ENCODE measurements at regions not wholly inside any gene's neighbourhood (a gene's known extent, or its start where the extent isn't known, plus 50 kb on each side); places are given as distances from the start of the nearest gene placed in this dataset.
A peak's percentile ranks its signal among the peaks of the same experiment; 100 is the strongest.

GRCh38 chr3:187520027-187520945, 149.9 kb downstream of the SST start:
- Mint-ChIP-seq H3K27me3 (ENCODE audit: low read depth) (no peaks in the 10 kb centered on the region), H3K36me3 (ENCODE audit: low read depth) (no peaks in the 10 kb centered on the region), H3K9me3 (ENCODE audit: low read depth) (peaks cover 2% of the 10 kb centered on the region), H3K4me3 (ENCODE audit: unreplicated experiment) (no peak overlapping the region), H3K4me1 (ENCODE audit: low read depth) (peaks cover 51% of the 10 kb centered on the region), H3K27ac (ENCODE audit: unreplicated experiment) (peak overlapping the region; percentile 74)
- no peak for TF ChIP-seq CTCF (IDR thresholded peaks at IDR 0.05)
- DNase-seq (ENCODE audit: low spot score) = no peak

GRCh38 chr3:187519428-187519890, 150.7 kb downstream of the SST start:
- Mint-ChIP-seq H3K27me3 (ENCODE audit: low read depth) (no peaks in the 10 kb centered on the region), H3K4me3 (ENCODE audit: unreplicated experiment) (no peak overlapping the region), H3K4me1 (ENCODE audit: low read depth) (peaks cover 54% of the 10 kb centered on the region), H3K9me3 (ENCODE audit: low read depth) (peaks cover 2% of the 10 kb centered on the region), H3K27ac (ENCODE audit: unreplicated experiment) (peak overlapping the region; percentile 74), H3K36me3 (ENCODE audit: low read depth) (peaks cover 2% of the 10 kb centered on the region)
- TF ChIP-seq CTCF (IDR thresholded peaks at IDR 0.05) = no peak
- DNase-seq (ENCODE audit: low spot score) = no peak

GRCh38 chr3:187518616-187519015, 150.4 kb downstream of the RTP4 start:
- Mint-ChIP-seq H3K4me3 (ENCODE audit: unreplicated experiment) (no peak overlapping the region), H3K36me3 (ENCODE audit: low read depth) (peaks cover 2% of the 10 kb centered on the region), H3K4me1 (ENCODE audit: low read depth) (peaks cover 55% of the 10 kb centered on the region), H3K27ac (ENCODE audit: unreplicated experiment) (peak overlapping the region; percentile 74), H3K27me3 (ENCODE audit: low read depth) (no peaks in the 10 kb centered on the region), H3K9me3 (ENCODE audit: low read depth) (peaks cover 2% of the 10 kb centered on the region)
- no peak for TF ChIP-seq CTCF (IDR thresholded peaks at IDR 0.05)
- DNase-seq (ENCODE audit: low spot score) = no peak

GRCh38 chr3:187518207-187518606, 150.0 kb downstream of the RTP4 start:
- H3K4me3 Mint-ChIP-seq (ENCODE audit: unreplicated experiment) = no peak overlapping the region
- no peak for DNase-seq (ENCODE audit: low spot score)
- peaks cover 55% of the 10 kb centered on the region for H3K4me1 Mint-ChIP-seq (ENCODE audit: low read depth)
- peaks cover 2% of the 10 kb centered on the region for H3K36me3 Mint-ChIP-seq (ENCODE audit: low read depth)
- TF ChIP-seq CTCF (IDR thresholded peaks at IDR 0.05) = no peak
- H3K9me3 Mint-ChIP-seq (ENCODE audit: low read depth) = peaks cover 2% of the 10 kb centered on the region
- H3K27ac Mint-ChIP-seq (ENCODE audit: unreplicated experiment) = no peak overlapping the region
- H3K27me3 Mint-ChIP-seq (ENCODE audit: low read depth) = no peaks in the 10 kb centered on the region

- no peak for DNase-seq (ENCODE audit: low spot score)
- Mint-ChIP-seq H3K27me3 (ENCODE audit: low read depth) (no peaks in the 10 kb centered on the region), H3K9me3 (ENCODE audit: low read depth) (peaks cover 11% of the 10 kb centered on the region), H3K27ac (ENCODE audit: unreplicated experiment) (peak overlapping the region; percentile 91), H3K4me1 (ENCODE audit: low read depth) (peaks cover 55% of the 10 kb centered on the region), H3K36me3 (ENCODE audit: low read depth) (peaks cover 6% of the 10 kb centered on the region), H3K4me3 (ENCODE audit: unreplicated experiment) (no peak overlapping the region)
- TF ChIP-seq CTCF (IDR thresholded peaks at IDR 0.05) = no peak
These were observed 148.4 kb downstream of the RTP4 start for GRCh38 chr3:187516446-187517185.

Data from chondrocyte (in vitro differentiated cells).